Endodermal cell (in vitro differentiated cells): ENCODE measurements at regions not wholly inside any gene's neighbourhood (a gene's known extent, or its start where the extent isn't known, plus 50 kb on each side); places are given as distances from the start of the nearest gene placed in this dataset.

Experiments
- DNase-seq: peaks from one replicate; pipeline ENCODE4 v3.0.0-alpha.2; 2017
- H3K27ac ChIP-seq: 2 replicates; pipeline ENCODE4 v1.5.1; 2013; ENCODE audit warnings: mild to moderate bottlenecking, low read depth, low read length, moderate library complexity
- H3K27me3 ChIP-seq: 2 replicates; pipeline ENCODE4 v1.6.1; 2013; ENCODE audit warnings: mild to moderate bottlenecking, low read length, moderate library complexity; ENCODE audit not compliant: insufficient read depth, control insufficient read depth, poor library complexity, severe bottlenecking
- H3K36me3 ChIP-seq: 2 replicates; pipeline ENCODE4 v1.7.0; 2013; ENCODE audit warnings: mild to moderate bottlenecking, low read length, moderate library complexity; ENCODE audit not compliant: control insufficient read depth, insufficient read depth
- H3K4me1 ChIP-seq: one replicate; pipeline ENCODE4 v1.7.0; 2013; ENCODE audit warnings: low read length; ENCODE audit not compliant: control insufficient read depth, insufficient read depth
- H3K4me3 ChIP-seq: 2 replicates; pipeline ENCODE4 v1.5.1; 2013; ENCODE audit warnings: mild to moderate bottlenecking, low read length, moderate library complexity
- H3K9ac ChIP-seq: 2 replicates; pipeline ENCODE4 v1.6.1; 2013; ENCODE audit warnings: mild to moderate bottlenecking, low read length, moderate library complexity; ENCODE audit not compliant: poor library complexity, severe bottlenecking; ENCODE audit errors: extremely low read depth
- H3K9me3 ChIP-seq: 2 replicates; pipeline ENCODE4 v1.6.1; 2013; ENCODE audit warnings: mild to moderate bottlenecking, low read length, moderate library complexity; ENCODE audit not compliant: control insufficient read depth
- H3K27ac Mint-ChIP-seq: 2 replicates; pipeline ENCODE4 v1.8.0; 2020; ENCODE audit warnings: mixed read lengths
- H3K27me3 Mint-ChIP-seq: 2 replicates; pipeline ENCODE4 v1.8.0; 2021; ENCODE audit warnings: mild to moderate bottlenecking, mixed read lengths; ENCODE audit not compliant: insufficient read depth
- H3K36me3 Mint-ChIP-seq: 2 replicates; pipeline ENCODE4 v1.8.0; 2020; ENCODE audit warnings: low read depth, mixed read lengths
- H3K4me1 Mint-ChIP-seq: 2 replicates; pipeline ENCODE4 v1.8.0; 2020; ENCODE audit warnings: mixed read lengths
- H3K4me3 Mint-ChIP-seq: 2 replicates; pipeline ENCODE4 v1.8.0; 2020; ENCODE audit warnings: mild to moderate bottlenecking, moderate library complexity, mixed read lengths
- H3K9me3 Mint-ChIP-seq: 2 replicates; pipeline ENCODE4 v1.8.0; 2020; ENCODE audit warnings: mild to moderate bottlenecking, mixed read lengths
- WGBS, 2 experiments: methylation state at CpG; one replicate each; pipeline versions ENCODE4 v1.1.5 to v1.1.7; 2013; ENCODE audit warnings: missing lambda C conversion rate in 2 of 2, mixed read lengths in 1 of 2; ENCODE audit not compliant: insufficient coverage in 1 of 2, insufficient read length in 1 of 2; 5-methylcytosine and 5-hydroxymethylcytosine counted together
- TF ChIP-seq, protein P1 (sequence below): fragments of 200-600 bp; sonication (generic); conservative IDR thresholded peaks from 2 replicates; pipeline ENCODE4 v1.5.0; 2021; ENCODE audit warnings: antibody characterized with exemption, mild to moderate bottlenecking

DNA sequence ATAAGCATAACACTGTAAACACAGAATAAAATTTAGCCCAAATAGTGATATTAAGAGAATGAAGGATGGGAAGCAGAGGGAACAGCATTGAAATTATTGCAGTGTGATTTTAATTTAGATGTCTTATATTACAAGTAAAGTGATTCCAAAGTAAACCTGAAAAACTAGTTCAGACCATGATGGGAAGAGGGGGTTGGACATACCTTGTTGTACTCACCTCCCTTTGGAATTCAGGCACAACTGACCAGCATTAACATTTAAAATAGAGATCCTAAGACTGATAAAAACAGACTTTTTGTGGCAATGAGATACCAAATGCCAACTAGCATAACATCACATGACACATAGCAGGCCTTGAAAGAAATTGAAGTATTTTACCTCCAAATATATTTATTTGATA lies 210.0 kb upstream of the ADRA1D start:
- Mint-ChIP-seq H3K36me3 (peaks cover 2% of the 10 kb centered on the region), H3K27me3 (no peaks in the 10 kb centered on the region), H3K4me3 (no peak overlapping the region), H3K4me1 (peaks cover 26% of the 10 kb centered on the region), H3K27ac (no peak overlapping the region), H3K9me3 (peaks cover 18% of the 10 kb centered on the region)
- no peaks in the 10 kb centered on the region for H3K27me3 ChIP-seq
- TF ChIP-seq, protein P1, sequence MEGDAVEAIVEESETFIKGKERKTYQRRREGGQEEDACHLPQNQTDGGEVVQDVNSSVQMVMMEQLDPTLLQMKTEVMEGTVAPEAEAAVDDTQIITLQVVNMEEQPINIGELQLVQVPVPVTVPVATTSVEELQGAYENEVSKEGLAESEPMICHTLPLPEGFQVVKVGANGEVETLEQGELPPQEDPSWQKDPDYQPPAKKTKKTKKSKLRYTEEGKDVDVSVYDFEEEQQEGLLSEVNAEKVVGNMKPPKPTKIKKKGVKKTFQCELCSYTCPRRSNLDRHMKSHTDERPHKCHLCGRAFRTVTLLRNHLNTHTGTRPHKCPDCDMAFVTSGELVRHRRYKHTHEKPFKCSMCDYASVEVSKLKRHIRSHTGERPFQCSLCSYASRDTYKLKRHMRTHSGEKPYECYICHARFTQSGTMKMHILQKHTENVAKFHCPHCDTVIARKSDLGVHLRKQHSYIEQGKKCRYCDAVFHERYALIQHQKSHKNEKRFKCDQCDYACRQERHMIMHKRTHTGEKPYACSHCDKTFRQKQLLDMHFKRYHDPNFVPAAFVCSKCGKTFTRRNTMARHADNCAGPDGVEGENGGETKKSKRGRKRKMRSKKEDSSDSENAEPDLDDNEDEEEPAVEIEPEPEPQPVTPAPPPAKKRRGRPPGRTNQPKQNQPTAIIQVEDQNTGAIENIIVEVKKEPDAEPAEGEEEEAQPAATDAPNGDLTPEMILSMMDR: no peak
- no peak overlapping the region for H3K27ac ChIP-seq
- no peak for DNase-seq
- no peak overlapping the region for H3K9ac ChIP-seq
- no peak overlapping the region for H3K4me3 ChIP-seq
- peaks cover 10% of the 10 kb centered on the region for H3K4me1 ChIP-seq
- no peaks in the 10 kb centered on the region for H3K36me3 ChIP-seq
- peaks cover 18% of the 10 kb centered on the region for H3K9me3 ChIP-seq

DNA sequence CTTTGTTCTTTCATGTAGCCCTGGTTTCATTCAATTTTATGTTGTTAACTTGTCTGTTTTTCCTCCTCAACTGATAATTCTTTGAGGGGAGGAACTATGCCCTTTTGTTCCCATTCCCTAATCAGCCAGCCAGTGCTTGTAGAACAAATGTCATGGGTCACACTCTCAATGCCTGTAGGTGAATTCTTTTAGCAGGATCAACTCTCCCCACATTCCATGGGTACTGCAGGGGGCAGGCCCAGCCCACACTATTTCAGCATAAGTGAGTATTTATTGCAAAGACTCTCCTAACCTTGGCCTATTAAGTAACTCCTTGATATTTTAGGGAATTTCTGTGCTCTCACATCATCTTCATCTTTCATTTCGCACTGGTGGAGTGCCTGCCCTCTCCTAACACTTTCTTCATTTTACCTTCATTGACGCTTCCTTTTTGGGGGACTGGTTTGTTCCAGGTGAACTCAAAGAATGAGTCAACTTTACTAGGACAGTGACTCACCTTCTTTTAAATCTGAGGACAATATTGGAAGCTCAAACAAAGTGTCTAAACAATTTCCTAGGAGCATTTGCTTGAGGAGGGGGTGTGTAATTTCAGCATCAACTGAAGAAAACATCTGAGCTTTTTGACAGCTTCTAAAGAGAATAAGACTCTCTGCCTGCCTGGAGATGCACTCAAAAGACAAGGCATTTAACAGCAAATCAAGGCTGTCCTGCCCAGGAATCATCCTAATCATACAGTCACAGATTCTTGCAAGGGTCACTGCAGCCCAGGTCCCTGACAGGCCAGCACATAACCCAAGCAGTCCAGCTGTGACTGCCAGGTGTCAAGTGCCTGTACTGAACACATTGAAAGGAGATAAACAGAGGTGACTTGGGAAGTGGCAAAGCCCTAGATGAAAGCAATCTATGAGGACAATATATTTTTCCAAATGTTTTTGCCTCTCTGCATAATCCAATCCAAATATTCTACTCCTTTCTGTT lies 208.8 kb upstream of the ADRA1D start:
- no peak overlapping the region for H3K4me3 Mint-ChIP-seq
- peaks cover 18% of the 10 kb centered on the region for H3K9me3 Mint-ChIP-seq
- WGBS, 2 experiments: 80 to 86% methylated on average over 1 to 2 of the region's 2 CpGs
- H3K27me3 ChIP-seq: no peaks in the 10 kb centered on the region
- peaks cover 2% of the 10 kb centered on the region for H3K36me3 Mint-ChIP-seq
- DNase-seq: peak; percentile 72
- TF ChIP-seq, protein P1: no peak
- no peak overlapping the region for H3K27ac ChIP-seq
- H3K27ac Mint-ChIP-seq: peak overlapping the region; percentile 3
- H3K4me1 ChIP-seq: peaks cover 10% of the 10 kb centered on the region
- no peak overlapping the region for H3K9ac ChIP-seq
- H3K9me3 ChIP-seq: peaks cover 18% of the 10 kb centered on the region
- peaks cover 26% of the 10 kb centered on the region for H3K4me1 Mint-ChIP-seq
- H3K36me3 ChIP-seq: no peaks in the 10 kb centered on the region
- no peaks in the 10 kb centered on the region for H3K27me3 Mint-ChIP-seq
- no peak overlapping the region for H3K4me3 ChIP-seq

DNA sequence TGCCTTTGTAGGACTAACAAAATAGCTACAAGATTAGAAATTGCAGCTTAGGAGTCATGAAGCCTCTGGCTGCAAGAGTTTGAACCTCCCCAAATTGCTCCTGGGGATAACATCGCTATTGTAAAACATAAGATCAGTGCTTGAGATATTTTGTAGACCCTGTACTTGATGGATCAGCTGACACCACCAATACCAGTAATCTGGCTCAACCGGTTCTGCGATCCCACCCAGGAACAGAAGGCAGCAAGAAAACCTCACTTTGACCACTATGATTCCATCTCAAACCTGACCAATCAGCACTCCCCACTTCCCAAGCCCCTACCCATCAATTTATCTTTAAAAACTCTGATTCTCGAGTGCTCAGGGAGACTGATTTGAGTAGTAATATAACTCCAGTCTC lies 206.9 kb upstream of the ADRA1D start:
- TF ChIP-seq, protein P1: no peak
- Mint-ChIP-seq H3K4me3 (no peak overlapping the region), H3K27me3 (no peaks in the 10 kb centered on the region), H3K36me3 (peaks cover 2% of the 10 kb centered on the region), H3K27ac (no peak overlapping the region), H3K9me3 (peaks cover 18% of the 10 kb centered on the region), H3K4me1 (peaks cover 26% of the 10 kb centered on the region)
- Histone ChIP-seq H3K4me3 (peak overlapping the region; percentile 59), H3K9me3 (peaks cover 18% of the 10 kb centered on the region), H3K27ac (no peak overlapping the region), H3K4me1 (peaks cover 10% of the 10 kb centered on the region), H3K36me3 (no peaks in the 10 kb centered on the region), H3K9ac (no peak overlapping the region), H3K27me3 (no peaks in the 10 kb centered on the region)
- 96 to 97% methylated on average over 4 of the region's 4 CpGs for WGBS, 2 experiments
- DNase-seq: no peak
